ENCODE measurements at regions not wholly inside any gene's neighbourhood (a gene's known extent, or its start where the extent isn't known, plus 50 kb on each side); places are given as distances from the start of the nearest gene placed in this dataset.

DNA sequence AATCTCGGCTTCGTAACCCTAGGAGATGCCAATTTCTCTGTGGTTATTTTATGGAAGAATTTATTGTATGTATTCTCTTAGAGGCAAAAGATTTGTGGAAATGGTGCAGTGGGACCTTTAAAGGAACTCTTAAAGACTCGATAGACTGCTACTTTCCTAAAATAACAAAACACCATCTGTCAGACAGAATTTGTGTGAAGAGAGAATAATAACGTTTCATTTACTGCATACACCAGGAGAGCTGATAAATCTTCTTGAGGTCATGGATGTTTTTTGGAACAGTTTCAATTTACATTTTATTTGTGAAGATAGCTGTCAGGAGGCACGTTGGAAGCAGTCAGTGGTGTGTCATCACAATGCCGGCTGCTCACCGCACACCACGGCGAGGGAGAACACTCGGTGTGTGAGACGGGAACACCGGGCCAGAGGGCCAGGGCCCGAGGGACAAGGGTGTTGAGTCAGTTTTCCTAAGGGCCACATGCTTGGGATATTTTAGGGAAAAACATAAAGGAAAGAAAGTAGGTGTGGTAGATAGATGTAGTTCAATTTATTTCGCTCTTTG, 1681.0 kb upstream of the DDX18 start:
- Histone ChIP-seq H3K36me3 (ENCODE audit: insufficient read depth, low read length) (no peaks in the 10 kb centered on the region), H3K4me3 (ENCODE audit: low read length, poor library complexity, severe bottlenecking) (no peak overlapping the region), H3F3A (ENCODE audit: low read depth) (no peaks in the 10 kb centered on the region), H3K27me3 (ENCODE audit: insufficient read depth, low read length, poor library complexity, severe bottlenecking) (no peaks in the 10 kb centered on the region), H3K4me1 (ENCODE audit: insufficient read depth, low read length, poor library complexity, severe bottlenecking) (no peaks in the 10 kb centered on the region), H4K20me1 (ENCODE audit: insufficient read depth, low read length, poor library complexity, severe bottlenecking) (no peaks in the 10 kb centered on the region), H3K9me2 (replicated peaks; ENCODE audit: low read depth, low read length) (no peaks in the 10 kb centered on the region), H3K4me2 (ENCODE audit: low read depth, low read length, poor library complexity, severe bottlenecking) (no peak overlapping the region), H3K79me2 (ENCODE audit: insufficient read depth, low read length) (no peaks in the 10 kb centered on the region), H3K9me3 (ENCODE audit: insufficient read depth, low read depth, low read length) (no peaks in the 10 kb centered on the region), H2AFZ (ENCODE audit: low read length) (no peak overlapping the region), H3K9ac (ENCODE audit: low read depth, low read length, poor library complexity, severe bottlenecking) (no peak overlapping the region)
- no peak for TF ChIP-seq EZH2phosphoT487 (IDR thresholded peaks at IDR 0.05; ENCODE audit: borderline replicate concordance)
- TF ChIP-seq, protein P1, sequence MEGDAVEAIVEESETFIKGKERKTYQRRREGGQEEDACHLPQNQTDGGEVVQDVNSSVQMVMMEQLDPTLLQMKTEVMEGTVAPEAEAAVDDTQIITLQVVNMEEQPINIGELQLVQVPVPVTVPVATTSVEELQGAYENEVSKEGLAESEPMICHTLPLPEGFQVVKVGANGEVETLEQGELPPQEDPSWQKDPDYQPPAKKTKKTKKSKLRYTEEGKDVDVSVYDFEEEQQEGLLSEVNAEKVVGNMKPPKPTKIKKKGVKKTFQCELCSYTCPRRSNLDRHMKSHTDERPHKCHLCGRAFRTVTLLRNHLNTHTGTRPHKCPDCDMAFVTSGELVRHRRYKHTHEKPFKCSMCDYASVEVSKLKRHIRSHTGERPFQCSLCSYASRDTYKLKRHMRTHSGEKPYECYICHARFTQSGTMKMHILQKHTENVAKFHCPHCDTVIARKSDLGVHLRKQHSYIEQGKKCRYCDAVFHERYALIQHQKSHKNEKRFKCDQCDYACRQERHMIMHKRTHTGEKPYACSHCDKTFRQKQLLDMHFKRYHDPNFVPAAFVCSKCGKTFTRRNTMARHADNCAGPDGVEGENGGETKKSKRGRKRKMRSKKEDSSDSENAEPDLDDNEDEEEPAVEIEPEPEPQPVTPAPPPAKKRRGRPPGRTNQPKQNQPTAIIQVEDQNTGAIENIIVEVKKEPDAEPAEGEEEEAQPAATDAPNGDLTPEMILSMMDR (conservative IDR thresholded peaks at IDR 0.05; ENCODE audit: low read length) = no peak

DNA sequence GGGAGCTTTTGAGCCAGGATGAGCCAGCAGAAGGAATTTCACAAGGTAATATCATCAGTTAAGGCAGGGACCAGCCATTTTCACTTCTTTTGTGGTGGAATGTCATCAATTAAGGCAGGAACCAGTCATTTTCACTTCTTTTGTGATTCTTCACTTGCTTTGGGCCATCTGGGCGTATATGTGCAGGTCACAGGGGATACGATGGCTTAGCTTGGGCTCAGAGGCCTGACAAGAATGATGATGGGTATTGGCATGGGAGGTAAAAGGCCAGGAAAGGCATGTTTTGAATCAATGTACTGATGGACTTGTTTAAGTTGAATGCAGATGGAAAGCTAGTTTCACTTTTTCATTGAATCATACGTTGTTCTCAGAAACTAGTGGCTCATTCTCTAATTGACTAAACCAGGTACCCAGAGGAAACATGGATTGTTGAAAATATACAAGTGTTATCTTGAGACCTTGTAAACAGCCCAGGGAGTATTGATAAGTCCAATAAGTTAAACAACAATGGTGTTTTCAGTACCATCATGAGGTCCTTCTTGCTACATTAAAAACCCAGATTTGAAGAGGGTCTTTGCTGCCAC, 1672.5 kb upstream of the DDX18 start:
- Histone ChIP-seq H3F3A (ENCODE audit: low read depth) (no peaks in the 10 kb centered on the region), H3K4me2 (ENCODE audit: low read depth, low read length, poor library complexity, severe bottlenecking) (no peak overlapping the region), H3K9me2 (replicated peaks; ENCODE audit: low read depth, low read length) (no peaks in the 10 kb centered on the region), H3K4me1 (ENCODE audit: insufficient read depth, low read length, poor library complexity, severe bottlenecking) (no peaks in the 10 kb centered on the region), H3K9me3 (ENCODE audit: insufficient read depth, low read depth, low read length) (no peaks in the 10 kb centered on the region), H3K36me3 (ENCODE audit: insufficient read depth, low read length) (no peaks in the 10 kb centered on the region), H2AFZ (ENCODE audit: low read length) (no peak overlapping the region), H3K27me3 (ENCODE audit: insufficient read depth, low read length, poor library complexity, severe bottlenecking) (no peaks in the 10 kb centered on the region), H3K79me2 (ENCODE audit: insufficient read depth, low read length) (no peaks in the 10 kb centered on the region), H4K20me1 (ENCODE audit: insufficient read depth, low read length, poor library complexity, severe bottlenecking) (no peaks in the 10 kb centered on the region), H3K4me3 (ENCODE audit: low read length, poor library complexity, severe bottlenecking) (no peak overlapping the region), H3K9ac (ENCODE audit: low read depth, low read length, poor library complexity, severe bottlenecking) (no peak overlapping the region)
- no peak for TF ChIP-seq EZH2phosphoT487 (IDR thresholded peaks at IDR 0.05; ENCODE audit: borderline replicate concordance)
- TF ChIP-seq, protein P1 (conservative IDR thresholded peaks at IDR 0.05; ENCODE audit: low read length) = no peak

DNA sequence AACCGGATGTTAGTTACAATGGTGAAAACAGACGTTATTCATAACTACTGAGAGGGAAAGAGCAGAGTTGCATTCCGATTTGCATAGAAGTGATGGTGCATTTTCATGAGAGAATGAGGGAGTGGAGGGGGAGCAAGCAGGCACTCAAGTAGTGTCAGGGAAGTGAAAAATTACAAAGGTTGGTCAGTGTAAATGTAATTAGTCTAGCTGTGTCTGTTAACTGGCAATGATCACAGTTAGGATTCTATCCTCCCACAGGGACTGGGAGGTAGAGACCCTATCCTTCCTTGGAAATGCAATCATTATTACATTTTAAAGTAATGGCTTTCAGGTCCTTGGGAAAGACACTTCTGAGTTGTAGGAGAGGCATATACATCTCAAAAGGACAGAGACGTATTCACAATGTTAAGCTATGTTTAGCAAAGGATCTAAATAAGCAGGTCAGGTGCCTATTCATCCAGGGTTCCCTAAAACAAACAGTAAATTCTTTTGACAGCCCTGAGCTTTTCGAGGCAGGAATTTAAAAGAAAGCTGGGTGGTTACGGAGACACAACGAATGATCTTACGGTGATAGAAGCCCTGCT, 1671.8 kb upstream of the DDX18 start:
- Histone ChIP-seq H3K9me2 (replicated peaks; ENCODE audit: low read depth, low read length) (no peaks in the 10 kb centered on the region), H3K4me1 (ENCODE audit: insufficient read depth, low read length, poor library complexity, severe bottlenecking) (no peaks in the 10 kb centered on the region), H3K36me3 (ENCODE audit: insufficient read depth, low read length) (no peaks in the 10 kb centered on the region), H3F3A (ENCODE audit: low read depth) (no peaks in the 10 kb centered on the region), H3K4me3 (ENCODE audit: low read length, poor library complexity, severe bottlenecking) (no peak overlapping the region), H4K20me1 (ENCODE audit: insufficient read depth, low read length, poor library complexity, severe bottlenecking) (no peaks in the 10 kb centered on the region), H3K27me3 (ENCODE audit: insufficient read depth, low read length, poor library complexity, severe bottlenecking) (no peaks in the 10 kb centered on the region), H3K9me3 (ENCODE audit: insufficient read depth, low read depth, low read length) (no peaks in the 10 kb centered on the region), H3K4me2 (ENCODE audit: low read depth, low read length, poor library complexity, severe bottlenecking) (no peak overlapping the region), H3K79me2 (ENCODE audit: insufficient read depth, low read length) (no peaks in the 10 kb centered on the region), H2AFZ (ENCODE audit: low read length) (no peak overlapping the region), H3K9ac (ENCODE audit: low read depth, low read length, poor library complexity, severe bottlenecking) (no peak overlapping the region)
- no peak for TF ChIP-seq EZH2phosphoT487 (IDR thresholded peaks at IDR 0.05; ENCODE audit: borderline replicate concordance)
- TF ChIP-seq, protein P1 (conservative IDR thresholded peaks at IDR 0.05; ENCODE audit: low read length) = no peak

All from Loucy (cell line).